GM18873 (cell line): ENCODE measurements at regions not wholly inside any gene's neighbourhood (a gene's known extent, or its start where the extent isn't known, plus 50 kb on each side); places are given as distances from the start of the nearest gene placed in this dataset.

Source experiments
- ATAC-seq: cut with Tn5 transposase; IDR thresholded peaks from one replicate; pipeline ENCODE4 v1.9.1; 2021; ENCODE audit warnings: mild to moderate bottlenecking, moderate library complexity, moderate number of reproducible peaks; ENCODE audit not compliant: unreplicated experiment, low FRiP score

DNA sequence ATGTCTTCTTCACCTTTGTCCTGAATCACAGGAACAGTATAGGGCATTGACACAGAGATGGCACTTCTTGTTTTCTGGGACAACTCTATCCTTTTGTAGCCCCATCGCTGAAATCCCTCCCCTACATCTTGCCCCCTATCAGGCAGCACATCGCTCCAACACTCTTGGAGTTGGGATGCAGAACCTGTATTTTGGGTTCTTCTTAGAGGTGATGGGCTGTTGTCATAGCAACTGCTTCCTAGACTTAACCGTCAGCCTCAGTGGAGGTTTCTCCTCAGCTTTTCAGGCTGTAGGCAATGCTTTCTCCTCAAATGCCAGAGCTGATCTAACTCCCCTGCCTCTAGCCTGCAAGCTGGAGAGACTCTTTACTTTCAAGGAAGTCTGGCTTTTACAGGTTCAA, 99.9 kb upstream of the SPRED2 start:
- ATAC-seq, result no peak

DNA sequence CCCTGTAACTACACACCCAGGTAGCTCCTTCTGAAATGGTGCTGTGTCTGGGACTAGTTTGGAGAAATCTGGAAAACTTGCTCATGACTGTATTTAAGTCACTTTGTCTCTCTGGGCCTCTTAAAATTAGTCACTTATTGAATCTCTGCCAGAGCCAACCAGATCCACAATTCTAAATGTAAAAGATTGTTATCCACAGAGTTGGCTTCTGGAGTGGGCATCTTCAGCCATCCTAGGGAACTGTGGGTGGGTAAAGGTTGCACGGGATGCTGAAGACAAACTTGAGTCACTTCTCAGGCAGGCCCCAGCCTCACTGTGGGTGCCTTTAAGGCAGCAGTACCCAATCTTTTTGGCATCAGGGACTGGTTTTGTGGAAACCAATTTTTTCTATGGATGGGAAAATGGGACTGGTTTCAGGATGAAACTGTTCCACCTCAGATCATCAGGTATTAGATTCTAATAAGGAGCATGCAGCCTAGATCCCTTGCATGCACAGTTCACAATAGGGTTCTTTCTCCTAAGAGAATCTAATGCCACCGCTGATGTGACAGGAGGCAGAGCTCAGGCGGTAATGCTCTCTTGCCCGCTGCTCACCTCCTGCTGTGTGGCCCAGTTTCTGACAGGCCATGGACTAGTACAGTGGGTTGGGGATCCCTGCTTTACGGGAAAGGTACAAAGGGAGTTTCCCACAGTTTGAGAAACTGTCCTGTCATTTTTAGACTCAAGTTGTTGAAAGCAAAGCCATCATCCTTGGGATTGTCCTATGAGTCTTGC, 98.3 kb upstream of the SPRED2 start:
- ATAC-seq, result no peak

DNA sequence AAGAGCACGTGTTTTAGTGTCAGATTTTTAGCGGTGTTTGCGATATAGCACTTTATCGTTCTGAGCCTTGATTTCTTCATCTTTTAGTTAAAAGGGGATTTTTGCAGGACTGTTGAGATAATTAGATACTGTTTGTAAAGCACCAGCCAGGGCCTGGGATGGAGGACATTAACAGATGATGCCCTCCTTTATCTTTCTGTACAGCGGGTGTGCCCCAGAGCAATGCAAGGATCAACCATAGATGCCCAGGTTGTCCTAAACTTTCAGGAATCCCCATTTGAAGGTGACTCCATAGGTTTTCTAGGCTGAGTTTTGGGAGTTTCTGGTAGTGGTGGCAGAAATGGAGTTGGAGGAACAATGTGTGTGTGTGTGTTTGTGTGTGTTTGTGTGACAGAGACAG, 97.0 kb upstream of the SPRED2 start:
- ATAC-seq, result no peak

- ATAC-seq, result no peak
Measured at GRCh38 chr2:65528241-65528574, 95.8 kb upstream of the SPRED2 start.

- no peak for ATAC-seq
Measured at GRCh38 chr2:65527451-65528240, 95.2 kb upstream of the SPRED2 start.

DNA sequence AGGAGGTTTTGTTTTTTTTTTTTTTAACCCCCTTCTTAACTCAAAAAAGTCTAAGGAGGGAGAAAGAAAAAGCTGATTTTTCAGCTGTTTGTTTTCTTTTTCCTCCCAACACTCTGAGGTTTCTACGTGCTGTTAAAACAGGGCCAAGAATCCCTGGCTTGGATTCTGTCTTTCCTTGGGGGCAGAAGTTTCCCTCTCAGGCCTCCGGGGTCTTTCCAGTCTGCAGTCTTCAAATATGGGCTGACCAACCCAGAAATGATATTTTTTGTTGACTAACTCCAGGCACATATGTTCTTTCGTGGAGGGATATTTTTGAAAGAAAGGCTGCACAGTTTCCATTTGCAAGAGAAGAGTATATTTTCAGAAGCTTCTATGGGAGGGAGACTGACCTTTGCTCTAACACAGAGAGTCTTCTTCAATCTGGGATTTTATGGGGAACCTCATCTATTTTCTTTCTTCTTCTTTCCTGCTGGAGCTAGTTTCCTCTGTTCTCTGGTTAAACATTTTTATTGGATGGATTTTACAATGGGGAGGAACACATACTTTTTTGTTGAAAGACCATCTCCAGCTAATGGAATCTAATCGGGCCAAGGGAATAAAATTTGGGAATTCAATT, 93.3 kb upstream of the SPRED2 start:
- no peak for ATAC-seq

DNA sequence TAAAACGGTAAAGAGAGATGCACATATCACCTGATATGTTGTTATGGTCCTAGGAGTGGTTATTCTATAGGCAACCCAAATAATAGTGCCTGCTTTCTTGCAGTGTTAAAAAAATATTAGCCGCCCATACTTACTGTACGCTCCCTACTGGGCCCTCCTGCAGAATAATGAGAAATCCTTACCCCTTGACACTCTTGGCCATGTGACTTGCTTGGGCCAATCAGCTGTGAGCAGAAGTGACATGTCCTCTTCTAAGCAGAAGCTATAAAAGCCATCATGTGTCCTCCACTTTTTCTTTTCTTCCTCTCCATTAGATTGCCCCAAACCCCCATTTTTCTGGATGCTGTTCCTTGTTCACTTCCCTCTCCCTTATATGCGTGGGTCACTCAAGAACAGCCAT, 90.5 kb upstream of the SPRED2 start:
- ATAC-seq, result no peak

GRCh38 chr2:65518751-65519150, 86.4 kb upstream of the SPRED2 start:
- no peak for ATAC-seq

DNA sequence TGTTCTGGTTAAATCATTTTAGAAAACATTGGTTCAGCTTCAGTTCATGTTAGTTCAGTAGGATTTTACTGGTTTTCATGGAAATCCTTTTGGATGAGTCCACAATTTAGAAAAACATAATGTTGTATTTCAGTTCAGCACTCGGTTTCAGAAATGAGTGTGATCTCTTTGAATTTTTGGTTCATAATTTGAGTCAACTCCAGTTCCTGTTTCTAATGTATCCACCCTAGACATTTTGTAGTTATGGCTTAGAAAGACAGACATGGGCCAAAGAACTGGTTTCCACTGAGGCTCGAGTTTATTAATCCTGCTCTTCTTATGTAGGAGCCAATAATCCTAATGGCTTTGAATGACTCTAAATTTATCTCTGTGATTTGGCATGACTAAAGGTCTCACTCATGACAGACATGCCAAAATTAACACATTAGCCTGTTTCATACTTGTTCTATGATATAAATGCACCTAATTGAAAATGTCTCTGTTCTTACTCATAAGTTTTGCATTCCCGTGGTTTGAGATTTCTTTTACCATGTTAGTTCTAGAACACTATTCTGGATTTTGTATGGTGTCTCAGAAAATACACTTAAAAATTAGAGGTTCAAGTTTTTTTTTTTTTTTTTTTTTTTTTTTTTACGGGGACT, 82.3 kb upstream of the SPRED2 start:
- ATAC-seq, result no peak

- no peak for ATAC-seq
Measured at GRCh38 chr2:65512783-65513182, 80.4 kb upstream of the SPRED2 start.

- ATAC-seq, result no peak
Measured at GRCh38 chr2:65511306-65511705, 78.9 kb upstream of the SPRED2 start.

DNA sequence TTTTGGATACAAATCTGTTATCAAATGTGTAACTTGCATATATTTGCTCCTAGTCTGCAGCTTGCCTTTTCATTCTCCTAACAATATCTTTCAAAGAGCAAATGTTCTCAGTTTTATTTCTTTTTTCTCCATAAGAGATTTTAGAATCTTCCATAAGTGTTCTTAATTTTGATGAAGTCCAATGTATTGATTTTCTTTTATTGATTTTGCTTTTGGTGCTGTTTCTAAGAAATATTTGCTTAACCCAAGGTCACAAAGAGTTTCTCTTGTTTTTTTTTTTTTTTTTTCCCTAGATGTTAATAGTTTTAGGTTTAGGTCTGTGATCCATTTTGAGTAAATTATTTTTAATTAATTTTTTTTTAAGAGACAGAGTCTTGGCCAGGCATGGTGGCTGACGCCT, 75.8 kb upstream of the SPRED2 start:
- ATAC-seq, result no peak

GRCh38 chr2:65507102-65508069, 75.0 kb upstream of the SPRED2 start:
- no peak for ATAC-seq

DNA sequence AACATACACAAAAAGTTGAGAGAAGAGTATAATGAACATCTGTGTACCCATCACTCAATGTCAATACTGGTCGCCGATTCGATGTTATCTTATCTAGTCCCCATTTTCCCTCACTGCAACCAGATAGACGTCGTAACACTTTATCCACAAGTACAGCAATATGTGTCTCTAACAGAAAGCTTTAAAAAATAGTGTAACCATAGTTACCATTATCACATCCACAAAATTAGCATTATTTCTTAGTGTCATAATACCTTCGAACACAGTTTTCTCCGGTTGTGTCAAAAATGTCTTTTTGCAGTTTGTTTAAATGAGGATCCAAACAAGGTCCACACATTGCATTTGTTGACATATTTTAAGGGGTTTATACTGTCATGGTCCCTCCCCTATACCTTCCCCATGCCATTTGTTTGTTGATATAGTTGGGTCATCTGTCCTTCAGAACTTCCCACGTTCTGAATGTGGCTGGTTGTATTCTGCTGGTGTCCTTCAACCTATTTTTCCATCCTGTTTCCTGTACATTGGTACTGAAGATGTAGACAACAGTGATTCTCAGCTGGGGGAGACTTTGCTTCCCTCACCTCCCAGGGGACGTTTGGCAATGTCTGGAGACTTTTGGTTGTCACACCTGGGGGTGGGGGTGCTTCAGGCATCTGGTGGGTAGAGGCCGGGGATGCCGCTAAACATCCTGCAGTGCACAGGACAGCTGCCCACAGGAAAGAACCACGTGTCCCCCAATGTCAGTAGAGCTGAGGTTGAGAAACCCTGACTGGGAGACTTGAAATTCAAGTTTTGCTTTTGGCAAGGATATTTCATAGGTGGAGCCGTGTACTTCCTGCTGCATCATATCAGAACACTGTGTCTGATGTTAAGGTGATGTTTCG, 72.7 kb upstream of the SPRED2 start:
- no peak for ATAC-seq

- no peak for ATAC-seq
Measured at GRCh38 chr2:65504201-65504600, 71.8 kb upstream of the SPRED2 start.

DNA sequence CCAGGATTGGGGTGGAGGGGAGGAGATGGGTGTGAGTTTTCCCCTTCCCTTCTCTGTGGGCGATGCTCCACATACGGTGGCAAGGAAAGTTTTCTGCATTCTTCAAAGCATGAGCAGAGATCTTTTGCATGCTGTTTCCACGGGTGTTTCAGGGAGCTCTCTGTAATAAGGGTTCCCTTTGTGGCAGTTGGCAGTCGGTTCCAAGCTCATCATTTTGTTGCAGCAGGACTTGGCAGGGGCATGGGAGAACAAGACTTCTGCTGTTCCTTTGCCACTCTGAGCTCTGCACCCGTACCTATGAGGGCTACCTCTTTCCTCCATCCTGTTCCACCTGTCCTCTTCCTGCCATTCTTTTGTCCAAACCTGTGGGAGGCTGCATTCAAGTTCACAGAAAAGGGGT, 71.3 kb upstream of the SPRED2 start:
- ATAC-seq, result no peak

GRCh38 chr2:65501836-65502235, 69.4 kb upstream of the SPRED2 start:
- no peak for ATAC-seq

- peak; percentile 70 for ATAC-seq
Measured at GRCh38 chr2:65501074-65501473, 68.7 kb upstream of the SPRED2 start.
